OCI-LY7 (cell line): ENCODE measurements at regions not wholly inside any gene's neighbourhood (a gene's known extent, or its start where the extent isn't known, plus 50 kb on each side); places are given as distances from the start of the nearest gene placed in this dataset.

Experiments used
- CTCF ChIP-seq: fragments of 200-600 bp; sonication (generic); conservative IDR thresholded peaks from 2 replicates; pipeline ENCODE4 v1.5.1; 2014; ENCODE audit warnings: mild to moderate bottlenecking, antibody characterized with exemption, low read length, moderate library complexity, mixed read lengths
- EZH2phosphoT487 ChIP-seq: fragments of 200-600 bp; sonication (generic); IDR thresholded peaks from 2 replicates; pipeline ENCODE4 v1.6.1; 2018; ENCODE audit warnings: low read depth, borderline replicate concordance, mild to moderate bottlenecking, mixed run types, antibody characterized with exemption, low read length, moderate library complexity, mixed read lengths

GRCh38 chr6:103784117-103784516 is 1075.6 kb downstream of the HACE1 start:
- TF ChIP-seq CTCF (no peak), EZH2phosphoT487 (no peak)
